Retinal pigment epithelial cell (primary cell): ENCODE measurements at regions not wholly inside any gene's neighbourhood (a gene's known extent, or its start where the extent isn't known, plus 50 kb on each side); places are given as distances from the start of the nearest gene placed in this dataset.

ENCODE experiments used
- DNase-seq: peaks from one replicate; pipeline ENCODE4 v3.0.0-alpha.2; 2010; ENCODE audit warnings: low read depth
- H3K4me3 ChIP-seq: 2 replicates; pipeline ENCODE4 v1.5.1; 2011; ENCODE audit warnings: mild to moderate bottlenecking, low read length, control low read depth, moderate library complexity
- TF ChIP-seq, protein P1 (sequence below): conservative IDR thresholded peaks from 2 replicates; pipeline ENCODE4 v1.5.1; 2011; ENCODE audit warnings: low read depth, low read length, control low read depth, inconsistent platforms

DNA sequence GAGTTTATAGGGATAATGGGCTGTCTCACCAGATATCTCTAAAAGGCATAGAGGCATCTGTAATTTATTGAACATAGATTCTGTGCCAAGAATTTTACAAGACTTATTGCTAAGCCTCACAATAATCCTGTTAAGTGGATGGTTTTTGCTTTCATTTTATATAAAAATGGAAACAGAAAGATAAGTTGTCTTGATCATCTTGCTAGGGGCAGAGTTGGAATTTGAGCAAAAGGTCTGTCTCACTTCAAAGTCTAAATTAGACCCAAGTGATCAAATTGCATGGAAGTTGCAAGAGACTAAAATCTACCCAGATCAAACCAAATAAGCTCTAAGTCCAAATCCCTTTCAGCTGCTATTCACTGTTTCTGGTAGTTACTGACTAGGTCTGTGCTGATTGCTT is 95.3 kb upstream of the SOX11 start:
- TF ChIP-seq, protein P1, sequence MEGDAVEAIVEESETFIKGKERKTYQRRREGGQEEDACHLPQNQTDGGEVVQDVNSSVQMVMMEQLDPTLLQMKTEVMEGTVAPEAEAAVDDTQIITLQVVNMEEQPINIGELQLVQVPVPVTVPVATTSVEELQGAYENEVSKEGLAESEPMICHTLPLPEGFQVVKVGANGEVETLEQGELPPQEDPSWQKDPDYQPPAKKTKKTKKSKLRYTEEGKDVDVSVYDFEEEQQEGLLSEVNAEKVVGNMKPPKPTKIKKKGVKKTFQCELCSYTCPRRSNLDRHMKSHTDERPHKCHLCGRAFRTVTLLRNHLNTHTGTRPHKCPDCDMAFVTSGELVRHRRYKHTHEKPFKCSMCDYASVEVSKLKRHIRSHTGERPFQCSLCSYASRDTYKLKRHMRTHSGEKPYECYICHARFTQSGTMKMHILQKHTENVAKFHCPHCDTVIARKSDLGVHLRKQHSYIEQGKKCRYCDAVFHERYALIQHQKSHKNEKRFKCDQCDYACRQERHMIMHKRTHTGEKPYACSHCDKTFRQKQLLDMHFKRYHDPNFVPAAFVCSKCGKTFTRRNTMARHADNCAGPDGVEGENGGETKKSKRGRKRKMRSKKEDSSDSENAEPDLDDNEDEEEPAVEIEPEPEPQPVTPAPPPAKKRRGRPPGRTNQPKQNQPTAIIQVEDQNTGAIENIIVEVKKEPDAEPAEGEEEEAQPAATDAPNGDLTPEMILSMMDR = no peak
- H3K4me3 ChIP-seq = no peak overlapping the region
- no peak for DNase-seq

DNA sequence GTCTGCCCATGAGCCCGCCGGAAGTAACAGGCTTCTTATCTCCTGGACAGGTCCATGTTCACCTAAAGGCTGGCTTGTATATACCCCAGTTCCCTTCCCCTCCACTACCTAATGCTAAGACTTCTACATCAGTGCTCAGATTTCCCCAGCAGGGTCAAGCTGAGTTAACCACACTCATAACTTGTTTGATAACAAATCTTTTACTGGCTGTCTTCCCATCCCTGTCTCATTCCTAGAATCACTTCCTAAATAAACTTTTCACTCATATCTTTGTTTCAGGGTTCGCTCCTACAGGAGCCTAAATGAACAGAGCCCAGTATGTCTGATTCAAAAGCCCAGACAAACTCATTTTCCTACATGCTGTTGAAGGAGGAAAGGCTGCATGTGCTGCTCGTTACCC is 94.0 kb upstream of the SOX11 start:
- TF ChIP-seq, protein P1 = no peak
- no peak for DNase-seq
- no peak overlapping the region for H3K4me3 ChIP-seq

DNA sequence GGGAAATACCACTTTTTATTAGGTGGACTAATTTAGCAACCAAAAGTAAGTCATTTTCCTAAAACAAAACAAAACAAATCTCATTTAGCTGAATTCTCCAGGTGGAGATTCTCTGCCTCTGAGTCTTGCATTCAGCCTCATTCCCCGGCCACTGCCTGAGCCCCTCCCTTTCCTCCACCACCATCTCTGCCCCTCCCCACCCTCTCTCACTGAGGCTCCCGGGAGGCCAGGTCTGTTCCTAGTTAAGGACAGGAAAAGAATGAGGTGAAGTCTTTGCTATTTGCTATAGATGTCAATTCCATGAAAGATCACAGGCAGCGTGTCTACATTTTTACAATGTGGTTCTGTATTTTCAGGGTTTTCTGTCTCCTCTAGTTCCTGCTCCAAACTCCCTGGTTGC is 83.0 kb upstream of the SOX11 start:
- TF ChIP-seq, protein P1 = no peak
- DNase-seq = no peak
- H3K4me3 ChIP-seq = no peak overlapping the region

DNA sequence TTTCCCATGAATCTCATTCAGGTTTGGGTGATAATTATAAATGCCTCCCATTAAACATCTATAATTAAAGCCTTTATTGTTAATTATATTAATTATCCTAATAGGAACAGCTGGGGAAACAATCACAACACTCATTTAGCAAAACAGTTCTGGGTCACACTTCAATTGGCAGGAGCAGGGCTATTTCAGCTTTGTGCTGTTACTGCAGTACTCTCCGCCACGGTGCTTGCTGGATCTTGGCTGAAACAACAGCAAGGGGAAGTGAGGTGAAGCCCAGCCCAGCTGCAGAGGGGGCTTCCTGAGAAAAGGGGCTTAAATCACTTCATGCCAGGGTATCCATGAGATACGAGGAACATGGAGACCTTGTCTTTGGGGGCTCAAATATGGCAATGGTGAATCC is 79.5 kb upstream of the SOX11 start:
- no peak overlapping the region for H3K4me3 ChIP-seq
- DNase-seq = no peak
- TF ChIP-seq, protein P1 = no peak

DNA sequence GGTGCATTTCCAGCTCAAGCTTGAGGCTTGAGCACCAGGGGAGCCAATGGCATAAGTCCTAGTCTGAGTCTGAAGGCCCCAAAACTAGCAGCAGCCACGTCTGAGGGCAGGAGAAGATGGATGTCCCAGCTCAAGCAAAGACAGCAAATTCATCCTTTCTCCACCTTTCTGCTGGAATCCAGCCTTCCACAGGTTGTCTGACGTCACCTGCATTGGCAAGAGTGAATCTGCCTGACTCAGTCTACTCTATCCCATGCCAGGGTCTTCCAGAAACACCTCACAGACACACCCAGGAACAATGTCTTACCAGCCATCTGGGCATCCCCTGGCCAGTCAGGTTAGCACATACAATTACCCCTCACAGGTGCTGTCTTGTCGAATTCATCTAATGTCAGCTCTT is 76.2 kb upstream of the SOX11 start:
- TF ChIP-seq, protein P1 = no peak
- no peak for DNase-seq
- H3K4me3 ChIP-seq = no peak overlapping the region

DNA sequence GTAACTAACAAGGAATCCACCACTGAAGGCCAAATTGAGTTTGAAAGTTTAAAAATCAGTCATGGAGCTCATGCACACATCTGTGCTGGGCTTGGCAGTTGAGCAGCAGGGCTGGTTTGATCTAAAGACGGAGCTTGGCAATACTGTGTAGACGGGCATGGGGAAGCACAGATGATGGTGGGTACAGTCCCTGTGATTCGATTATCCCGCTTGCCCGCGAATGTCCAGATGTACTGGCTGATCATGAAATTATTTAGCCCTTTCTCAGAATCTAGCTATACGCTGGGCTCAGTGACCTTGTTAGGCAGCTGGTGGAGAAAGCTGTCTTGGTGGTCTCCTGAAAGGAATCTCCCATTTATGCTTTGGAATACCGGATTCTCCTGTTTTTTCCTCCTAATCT is 74.8 kb upstream of the SOX11 start:
- no peak for DNase-seq
- H3K4me3 ChIP-seq = no peak overlapping the region
- TF ChIP-seq, protein P1 = no peak

DNA sequence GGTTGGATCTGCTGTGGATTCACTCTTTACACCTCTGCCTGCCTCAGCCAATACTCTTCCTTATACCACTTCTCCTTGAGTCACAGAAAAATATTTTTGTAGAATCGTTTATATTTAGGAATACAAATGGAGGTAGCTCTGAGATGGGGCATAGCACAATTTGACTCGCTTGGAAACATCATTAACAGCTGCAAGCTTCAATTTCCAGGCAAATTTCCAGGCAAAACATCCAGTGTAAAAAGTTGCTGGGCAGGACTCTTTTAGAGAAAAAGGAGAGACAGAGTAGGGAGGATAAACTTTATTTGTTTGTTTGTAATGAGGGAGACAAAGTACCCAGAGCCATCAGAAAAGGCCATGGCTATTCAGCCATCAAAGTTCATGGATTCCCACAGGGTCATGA is 74.4 kb upstream of the SOX11 start:
- no peak overlapping the region for H3K4me3 ChIP-seq
- TF ChIP-seq, protein P1 = no peak
- no peak for DNase-seq
